DOHH2 (cell line): ENCODE measurements at regions not wholly inside any gene's neighbourhood (a gene's known extent, or its start where the extent isn't known, plus 50 kb on each side); places are given as distances from the start of the nearest gene placed in this dataset.

ENCODE experiments used
- EZH2phosphoT487 ChIP-seq: fragments of 200-600 bp; sonication (generic); IDR thresholded peaks from 2 replicates; pipeline ENCODE4 v1.6.1; 2017; ENCODE audit warnings: borderline replicate concordance, mild to moderate bottlenecking, antibody characterized with exemption, low read length, moderate library complexity, mixed read lengths
- TF ChIP-seq, protein P1 (sequence below): fragments of 200-600 bp; sonication (generic); IDR thresholded peaks from one replicate; pipeline ENCODE4 v1.5.1; 2014; ENCODE audit warnings: antibody characterized with exemption, mild to moderate bottlenecking, low read depth, low read length; ENCODE audit not compliant: poor library complexity, severe bottlenecking

DNA sequence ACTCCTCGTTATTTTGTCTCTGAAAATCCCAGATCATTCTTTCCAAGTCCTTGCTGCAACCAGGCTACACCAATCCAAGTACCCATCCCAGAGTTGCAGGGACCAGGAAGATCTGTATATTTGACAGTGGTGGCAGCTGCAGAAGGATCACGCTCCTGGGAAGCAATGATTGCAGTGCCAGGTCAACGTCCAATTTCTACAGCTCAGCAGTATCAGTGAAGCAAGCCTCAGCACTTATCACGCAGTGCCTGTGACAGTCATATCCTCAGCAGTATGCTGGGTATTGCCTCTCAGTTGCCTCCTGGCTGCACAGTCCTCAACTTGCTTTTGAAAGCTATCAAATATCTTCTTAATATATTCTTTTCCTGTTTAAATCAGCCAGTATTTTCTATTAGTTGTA, 66.7 kb downstream of the BARHL2 start:
- TF ChIP-seq, protein P1, sequence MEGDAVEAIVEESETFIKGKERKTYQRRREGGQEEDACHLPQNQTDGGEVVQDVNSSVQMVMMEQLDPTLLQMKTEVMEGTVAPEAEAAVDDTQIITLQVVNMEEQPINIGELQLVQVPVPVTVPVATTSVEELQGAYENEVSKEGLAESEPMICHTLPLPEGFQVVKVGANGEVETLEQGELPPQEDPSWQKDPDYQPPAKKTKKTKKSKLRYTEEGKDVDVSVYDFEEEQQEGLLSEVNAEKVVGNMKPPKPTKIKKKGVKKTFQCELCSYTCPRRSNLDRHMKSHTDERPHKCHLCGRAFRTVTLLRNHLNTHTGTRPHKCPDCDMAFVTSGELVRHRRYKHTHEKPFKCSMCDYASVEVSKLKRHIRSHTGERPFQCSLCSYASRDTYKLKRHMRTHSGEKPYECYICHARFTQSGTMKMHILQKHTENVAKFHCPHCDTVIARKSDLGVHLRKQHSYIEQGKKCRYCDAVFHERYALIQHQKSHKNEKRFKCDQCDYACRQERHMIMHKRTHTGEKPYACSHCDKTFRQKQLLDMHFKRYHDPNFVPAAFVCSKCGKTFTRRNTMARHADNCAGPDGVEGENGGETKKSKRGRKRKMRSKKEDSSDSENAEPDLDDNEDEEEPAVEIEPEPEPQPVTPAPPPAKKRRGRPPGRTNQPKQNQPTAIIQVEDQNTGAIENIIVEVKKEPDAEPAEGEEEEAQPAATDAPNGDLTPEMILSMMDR = no peak
- no peak for TF ChIP-seq EZH2phosphoT487
